BE2C (cell line): ENCODE measurements at regions not wholly inside any gene's neighbourhood (a gene's known extent, or its start where the extent isn't known, plus 50 kb on each side); places are given as distances from the start of the nearest gene placed in this dataset.
"Not testable (repeated sequence)": the region's sequence is repeated elsewhere in the genome, so short reads cannot be mapped to it uniquely, and the experiment has no call there.

ENCODE experiments used
- DNase-seq: peaks from one replicate; pipeline ENCODE4 v3.0.0-alpha.2; 2020
- H3K27me3 ChIP-seq: fragments of 250-450 bp; sonication (Bioruptor Pico); 2 replicates; pipeline ENCODE4 v1.5.1; 2020; ENCODE audit warnings: mild to moderate bottlenecking
- H3K36me3 ChIP-seq: fragments of 250-450 bp; sonication (Bioruptor Pico); 2 replicates; pipeline ENCODE4 v1.5.1; 2020; ENCODE audit warnings: mild to moderate bottlenecking
- H3K4me1 ChIP-seq: fragments of 250-450 bp; sonication (Bioruptor Pico); 2 replicates; pipeline ENCODE4 v1.5.1; 2020
- H3K4me3 ChIP-seq: 2 replicates; pipeline ENCODE4 v1.5.1; 2011; ENCODE audit warnings: low read depth, low read length
- H3K9me3 ChIP-seq: fragments of 250-450 bp; sonication (Bioruptor Pico); 2 replicates; pipeline ENCODE4 v1.5.1; 2020
- CTCF ChIP-seq: IDR thresholded peaks from 2 replicates; pipeline ENCODE4 v1.5.1; 2012; ENCODE audit warnings: mild to moderate bottlenecking, low read depth, low read length

- Histone ChIP-seq H3K4me3 (no peak overlapping the region), H3K36me3 (no peaks in the 10 kb centered on the region), H3K9me3 (no peaks in the 10 kb centered on the region), H3K27me3 (no peaks in the 10 kb centered on the region), H3K4me1 (no peaks in the 10 kb centered on the region)
- DNase-seq: no peak
- TF ChIP-seq CTCF: no peak
These were observed 241.6 kb downstream of the RAB11FIP2 start for GRCh38 chr10:117805139-117805538.

- Histone ChIP-seq H3K9me3 (no peaks in the 10 kb centered on the region), H3K27me3 (no peaks in the 10 kb centered on the region), H3K4me3 (no peak overlapping the region), H3K4me1 (no peaks in the 10 kb centered on the region), H3K36me3 (no peaks in the 10 kb centered on the region)
- TF ChIP-seq CTCF: no peak
- DNase-seq: no peak
These were observed 239.3 kb downstream of the RAB11FIP2 start for GRCh38 chr10:117807441-117807840.

GRCh38 chr10:117815816-117816215 is 230.9 kb downstream of the RAB11FIP2 start:
- H3K27me3 ChIP-seq, H3K36me3 ChIP-seq, H3K9me3 ChIP-seq, H3K4me1 ChIP-seq, H3K4me3 ChIP-seq, DNase-seq: not testable (repeated sequence)

- no peak for DNase-seq
- Histone ChIP-seq H3K4me1 (no peaks in the 10 kb centered on the region), H3K9me3 (no peaks in the 10 kb centered on the region), H3K27me3 (no peaks in the 10 kb centered on the region), H3K4me3 (no peak overlapping the region), H3K36me3 (no peaks in the 10 kb centered on the region)
- TF ChIP-seq CTCF: no peak
These were observed 229.6 kb downstream of the RAB11FIP2 start for GRCh38 chr10:117817116-117817515.

- Histone ChIP-seq H3K27me3 (no peaks in the 10 kb centered on the region), H3K9me3 (no peaks in the 10 kb centered on the region), H3K4me1 (no peaks in the 10 kb centered on the region), H3K4me3 (no peak overlapping the region), H3K36me3 (no peaks in the 10 kb centered on the region)
- DNase-seq: no peak
- TF ChIP-seq CTCF: no peak
These were observed 228.0 kb downstream of the RAB11FIP2 start for GRCh38 chr10:117818721-117819120.

- Histone ChIP-seq H3K36me3 (no peaks in the 10 kb centered on the region), H3K27me3 (no peaks in the 10 kb centered on the region), H3K4me1 (no peaks in the 10 kb centered on the region), H3K4me3 (no peak overlapping the region), H3K9me3 (no peaks in the 10 kb centered on the region)
- TF ChIP-seq CTCF: no peak
- no peak for DNase-seq
These were observed 227.4 kb downstream of the RAB11FIP2 start for GRCh38 chr10:117819304-117819703.

DNA sequence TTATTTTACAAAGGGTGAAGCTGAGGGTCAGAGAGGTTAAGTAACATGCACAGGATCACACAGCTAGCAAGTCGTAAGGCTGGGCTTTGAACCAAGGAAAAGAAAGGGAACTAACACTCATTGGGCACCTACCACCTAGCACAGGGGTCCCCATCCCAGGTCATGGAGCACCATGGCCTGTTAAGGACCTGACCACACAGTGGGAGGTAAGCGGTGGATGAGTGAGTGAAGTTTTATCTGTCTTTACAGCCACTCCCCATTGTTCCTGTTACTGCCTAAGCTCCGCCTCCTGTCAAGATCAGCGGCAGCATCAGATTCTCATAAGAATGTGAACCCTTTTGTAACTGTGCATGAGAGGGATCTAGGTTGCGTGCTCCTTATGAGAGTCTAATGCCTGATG is 222.8 kb downstream of the RAB11FIP2 start:
- no peak for DNase-seq
- no peaks in the 10 kb centered on the region for H3K27me3 ChIP-seq
- no peaks in the 10 kb centered on the region for H3K36me3 ChIP-seq
- TF ChIP-seq CTCF: no peak
- H3K4me3 ChIP-seq: no peak overlapping the region
- H3K4me1 ChIP-seq: no peaks in the 10 kb centered on the region
- H3K9me3 ChIP-seq: no peaks in the 10 kb centered on the region
